PC-3 (cell line): ENCODE measurements at regions not wholly inside any gene's neighbourhood (a gene's known extent, or its start where the extent isn't known, plus 50 kb on each side); places are given as distances from the start of the nearest gene placed in this dataset.

ENCODE experiments used
- CTCF ChIP-seq: fragments of 300-600 bp; sonication (generic); conservative IDR thresholded peaks from 2 replicates; pipeline ENCODE4 v1.5.1; 2017; ENCODE audit warnings: antibody characterized with exemption, low read depth, mild to moderate bottlenecking, low read length
- EZH2 ChIP-seq: fragments of 300-600 bp; sonication (generic); IDR thresholded peaks from one replicate; pipeline ENCODE4 v1.6.1; 2017; ENCODE audit warnings: antibody characterized with exemption, mild to moderate bottlenecking, low read length; ENCODE audit not compliant: unreplicated experiment
- EZH2phosphoT487 ChIP-seq: fragments of 300-600 bp; sonication (generic); IDR thresholded peaks from 2 replicates; pipeline ENCODE4 v1.6.1; 2018; ENCODE audit warnings: mild to moderate bottlenecking, antibody characterized with exemption, low read length, borderline replicate concordance

GRCh38 chr1:38194472-38194871 is 147.9 kb upstream of the POU3F1 start:
- TF ChIP-seq CTCF = no peak
- no peak for TF ChIP-seq EZH2phosphoT487
- TF ChIP-seq EZH2 = no peak
